K562 (cell line): ENCODE measurements at regions not wholly inside any gene's neighbourhood (a gene's known extent, or its start where the extent isn't known, plus 50 kb on each side); places are given as distances from the start of the nearest gene placed in this dataset.

Source experiments
- ATAC-seq: fragments of 200-7000 bp; cut with Tn5 transposase; 3 replicates; pipeline ENCODE4 v1.9.1; 2020; ENCODE audit warnings: moderate library complexity
- BruUV-seq: library from RNA; stranded (reverse); fragments of 400-500 nt; replicated peaks from 2 replicates; lab custom pipeline; 2021; lab: Mats Ljungman, UMichigan
- CTCF ChIA-PET: fragments of 300-600 bp; formaldehyde crosslinking; extraction: SDS; loops from one replicate; lab custom pipeline; 2021; ENCODE audit warnings: low intra/inter-chr PET ratio; lab: Yijun Ruan, JAX
- POLR2A ChIA-PET: fragments of 300-600, 350-650 bp; sonication (Branson Sonifier 250); formaldehyde crosslinking; extraction: SDS; loops from one replicate; lab custom pipeline; 2021; ENCODE audit warnings: antibody characterized with exemption, inconsistent platforms; lab: Yijun Ruan, JAX
- DNase-seq, 4 experiments: peaks; one replicate each; pipeline versions ENCODE4 v3.0.0 to v3.0.0-alpha.2; 2011 to 2018; ENCODE audit warnings: low spot score in 3 of 4, mixed read lengths in 3 of 4; ENCODE audit errors: extremely low read depth in 1 of 4
- FAIRE-seq: peaks from 2 replicates; lab custom pipeline; 2011; peaks lifted over from hg19 to GRCh38; lab: Jason Lieb, UNC
- H2AFZ ChIP-seq: 2 replicates; pipeline ENCODE4 v1.6.0; 2011; ENCODE audit warnings: low read depth, low read length, control low read depth, inconsistent platforms
- H3K27ac ChIP-seq: fragments of 200-600 bp; 3 replicates; pipeline ENCODE4 v1.8.0; 2011; ENCODE audit warnings: low read depth, mild to moderate bottlenecking, control low read depth, inconsistent platforms, low read length, moderate library complexity, mixed read lengths; ENCODE audit errors: extremely low read depth
- H3K27me3 ChIP-seq, 2 experiments: fragments of 300-600 bp in 1 of 2; 2 replicates in 1 of 2; 3 replicates in 1 of 2; pipeline versions ENCODE4 v1.6.0 to v1.8.0; 2011; ENCODE audit warnings: inconsistent platforms in 2 of 2, low read length in 2 of 2, mild to moderate bottlenecking in 1 of 2, mixed read lengths in 1 of 2, moderate library complexity in 1 of 2; ENCODE audit not compliant: control insufficient read depth in 2 of 2, insufficient read depth in 2 of 2
- H3K36me3 ChIP-seq: fragments of 300-600 bp; 3 replicates; pipeline ENCODE4 v1.8.0; 2011; ENCODE audit warnings: mild to moderate bottlenecking, low read length, inconsistent platforms; ENCODE audit not compliant: control insufficient read depth, insufficient read depth
- H3K4me1 ChIP-seq, 2 experiments: fragments of 200-600 bp in 1 of 2; replicated peaks in 1 of 2; 2 replicates in 1 of 2; 3 replicates in 1 of 2; pipeline versions ENCODE4 v1.5.1 to v1.8.0; 2011; ENCODE audit warnings: inconsistent platforms in 2 of 2, low read length in 2 of 2, mild to moderate bottlenecking in 1 of 2, mixed read lengths in 1 of 2, moderate library complexity in 1 of 2; ENCODE audit not compliant: control insufficient read depth in 2 of 2, insufficient read depth in 2 of 2
- H3K4me2 ChIP-seq: 2 replicates; pipeline ENCODE4 v1.6.1; 2011; ENCODE audit warnings: low read length, control low read depth, inconsistent platforms, mixed read lengths; ENCODE audit not compliant: insufficient read depth
- H3K4me3 ChIP-seq: fragments of 200-600 bp; sonication (generic), shearing (Covaris generic); 2 replicates; pipeline ENCODE4 v1.5.1; 2016; ENCODE audit warnings: control low read depth, inconsistent platforms
- H3K79me2 ChIP-seq: fragments of 200-600 bp; 3 replicates; pipeline ENCODE4 v1.8.0; 2011; ENCODE audit warnings: low read length, inconsistent platforms; ENCODE audit not compliant: control insufficient read depth, insufficient read depth
- H3K9ac ChIP-seq, 2 experiments: 2 replicates each; pipeline versions ENCODE4 v1.6.0 to v1.6.1; 2011; ENCODE audit warnings: low read depth in 2 of 2, low read length in 2 of 2, control low read depth in 1 of 2, inconsistent platforms in 1 of 2, mild to moderate bottlenecking in 1 of 2, mixed read lengths in 1 of 2; ENCODE audit not compliant: insufficient read depth in 1 of 2
- H3K9me1 ChIP-seq: one replicate; pipeline ENCODE4 v1.6.0; 2011; ENCODE audit warnings: inconsistent platforms, mild to moderate bottlenecking, low read length, moderate library complexity; ENCODE audit not compliant: control insufficient read depth, insufficient read depth
- H3K9me3 ChIP-seq: replicated peaks from 2 replicates; pipeline ENCODE4 v1.5.1; 2011; ENCODE audit warnings: low read depth, low read length, inconsistent platforms; ENCODE audit not compliant: control insufficient read depth, insufficient read depth
- H4K20me1 ChIP-seq: replicated peaks from 2 replicates; pipeline ENCODE4 v1.6.1; 2011; ENCODE audit warnings: low read length, inconsistent platforms, mixed read lengths; ENCODE audit not compliant: control insufficient read depth, insufficient read depth
- CCAR2 ChIP-seq: fragments of 200-400 bp; formaldehyde crosslinking; IDR thresholded peaks from 2 replicates; pipeline ENCODE4 v1.6.1; 2017; ENCODE audit warnings: mild to moderate bottlenecking, low read depth, low read length
- ETV5 ChIP-seq: sonication (generic); formaldehyde crosslinking; IDR thresholded peaks from 2 replicates; pipeline ENCODE4 v1.4.0; 2020; ENCODE audit warnings: low read depth, mild to moderate bottlenecking, missing genetic modification reagents
- FOXM1 ChIP-seq, 2 experiments: fragments of 450-650 bp in 1 of 2; sonication (generic) in 1 of 2; formaldehyde crosslinking in 1 of 2; IDR thresholded peaks; 2 replicates each; pipeline versions ENCODE4 v1.6.1 to v1.9.0; 2017 to 2022; ENCODE audit warnings: low read depth in 2 of 2, mild to moderate bottlenecking in 2 of 2, missing genetic modification reagents in 1 of 2, moderate library complexity in 1 of 2
- KDM5B ChIP-seq: fragments of 200-600 bp; sonication (generic); IDR thresholded peaks from 2 replicates; pipeline ENCODE4 v1.6.1; 2012; ENCODE audit warnings: low read depth, mild to moderate bottlenecking, moderate library complexity, low read length, control low read depth, inconsistent platforms; ENCODE audit not compliant: insufficient replicate concordance
- NR3C1 ChIP-seq: sonication (generic); formaldehyde crosslinking; IDR thresholded peaks from 2 replicates; pipeline ENCODE4 v1.8.1; 2022; ENCODE audit warnings: missing genetic modification reagents
- POU5F1 ChIP-seq: fragments of 150-350 bp; IDR thresholded peaks from 2 replicates; pipeline ENCODE4 v1.6.1; 2014; ENCODE audit warnings: borderline replicate concordance, low read length, low read depth, mild to moderate bottlenecking; ENCODE audit not compliant: partially characterized antibody
- SIN3A ChIP-seq, 2 experiments: fragments of 150-350 bp in 1 of 2; IDR thresholded peaks; 2 replicates each; pipeline ENCODE4 v1.6.1; 2011 to 2016; ENCODE audit warnings: borderline replicate concordance in 2 of 2, low read depth in 2 of 2, low read length in 2 of 2, mild to moderate bottlenecking in 2 of 2, moderate library complexity in 2 of 2; ENCODE audit not compliant: control insufficient read depth in 1 of 2
- TCF3 ChIP-seq: sonication (generic); formaldehyde crosslinking; IDR thresholded peaks from 2 replicates; pipeline ENCODE4 v1.4.0; 2020; ENCODE audit warnings: mild to moderate bottlenecking, missing genetic modification reagents
- TFAP4 ChIP-seq: sonication (generic); formaldehyde crosslinking; IDR thresholded peaks from 2 replicates; pipeline ENCODE4 v1.8.0; 2022; ENCODE audit warnings: missing genetic modification reagents, mild to moderate bottlenecking, moderate library complexity, borderline replicate concordance
- ZNF395 ChIP-seq: fragments of 200-800 bp; sonication (Bioruptor generic); IDR thresholded peaks from 2 replicates; pipeline ENCODE4 v1.6.1; 2017; ENCODE audit warnings: missing genetic modification characterization, missing compliant biosample characterization
- ZNF512 ChIP-seq: IDR thresholded peaks from 2 replicates; pipeline ENCODE4 v1.6.1; 2016; ENCODE audit warnings: missing genetic modification characterization, missing compliant biosample characterization
- ZNF717 ChIP-seq: fragments of 250-450 bp; sonication (Bioruptor Pico); IDR thresholded peaks from 2 replicates; pipeline ENCODE4 v1.5.0; 2021
- ZNF830 ChIP-seq: fragments of 250-450 bp; sonication (Bioruptor Pico); IDR thresholded peaks from 2 replicates; pipeline ENCODE4 v1.5.0; 2021; ENCODE audit warnings: mild to moderate bottlenecking
- WGBS: fragments of 100-300 bp; shearing (Covaris generic); methylation state at CpG from one replicate; pipeline ENCODE4 v1.1.6; 2016; ENCODE audit warnings: low coverage, mixed read lengths; ENCODE audit not compliant: insufficient coverage; ENCODE audit errors: missing lambda C conversion rate; 5-methylcytosine and 5-hydroxymethylcytosine counted together
- in situ Hi-C: fragments of 300-500 bp; cut with MboI; formaldehyde crosslinking; loops from 4 replicates; pipeline ENCODE4 v1.15.0; 2018; ENCODE audit warnings: inconsistent platforms, mixed read lengths
- intact Hi-C: fragments of 100-400 bp; cut with micrococcal nuclease; formaldehyde crosslinking; loops from 2 replicates; pipeline ENCODE4 v1.14.2; 2022
- TF ChIP-seq, protein P1 (sequence below): fragments of 450-650 bp; formaldehyde crosslinking; IDR thresholded peaks from 2 replicates; pipeline ENCODE4 v1.4.0; 2022; ENCODE audit warnings: missing genetic modification characterization
- TF ChIP-seq, protein P2 (sequence below): fragments of 450-650 bp; conservative IDR thresholded peaks from 2 replicates; pipeline ENCODE4 v1.6.1; 2016; ENCODE audit warnings: missing genetic modification characterization, low read depth, mild to moderate bottlenecking, control low read depth, missing compliant biosample characterization

- no TSS peak for BruUV-seq
- H4K20me1 ChIP-seq, result no peaks in the 10 kb centered on the region
- no peak overlapping the region for H3K27ac ChIP-seq
- in situ Hi-C loops, result no loop called here
- no peak for DNase-seq
- no peak overlapping the region for H3K4me3 ChIP-seq
- CTCF ChIA-PET, result no interaction called here
- H3K9me3 ChIP-seq, result no peaks in the 10 kb centered on the region
- no peak overlapping the region for H2AFZ ChIP-seq
- no peaks in the 10 kb centered on the region for H3K36me3 ChIP-seq
- no peak overlapping the region for H3K4me2 ChIP-seq
- no peaks in the 10 kb centered on the region for H3K9me1 ChIP-seq
- intact Hi-C loops, result no loop called here
- ATAC-seq, result no peak
- H3K9ac ChIP-seq, result no peak overlapping the region
- FAIRE-seq, result no peak
- POLR2A ChIA-PET, result no interaction called here
- 0% methylated on average over 1 of the region's 1 CpG for WGBS
- H3K27me3 ChIP-seq, result no peaks in the 10 kb centered on the region
- H3K79me2 ChIP-seq, result no peaks in the 10 kb centered on the region
- H3K4me1 ChIP-seq, result no peaks in the 10 kb centered on the region
- TF ChIP-seq TFAP4, result no peak
- no peak for TF ChIP-seq POU5F1
- TF ChIP-seq NR3C1, result no peak
- TF ChIP-seq ETV5, result no peak
- TF ChIP-seq CCAR2, result no peak
- no peak for TF ChIP-seq ZNF512 (tag)
- TF ChIP-seq SIN3A (IDR thresholded peaks at IDR 0.05; ENCODE audit: borderline replicate concordance in 2 of 2, control insufficient read depth in 1 of 2, low read depth in 2 of 2, low read length in 2 of 2), result no peak
- TF ChIP-seq, protein P1, sequence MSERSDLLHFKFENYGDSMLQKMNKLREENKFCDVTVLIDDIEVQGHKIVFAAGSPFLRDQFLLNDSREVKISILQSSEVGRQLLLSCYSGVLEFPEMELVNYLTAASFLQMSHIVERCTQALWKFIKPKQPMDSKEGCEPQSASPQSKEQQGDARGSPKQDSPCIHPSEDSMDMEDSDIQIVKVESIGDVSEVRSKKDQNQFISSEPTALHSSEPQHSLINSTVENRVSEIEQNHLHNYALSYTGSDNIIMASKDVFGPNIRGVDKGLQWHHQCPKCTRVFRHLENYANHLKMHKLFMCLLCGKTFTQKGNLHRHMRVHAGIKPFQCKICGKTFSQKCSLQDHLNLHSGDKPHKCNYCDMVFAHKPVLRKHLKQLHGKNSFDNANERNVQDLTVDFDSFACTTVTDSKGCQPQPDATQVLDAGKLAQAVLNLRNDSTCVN (CRISPR knock-in tag), result no peak
- no peak for TF ChIP-seq ZNF830 (CRISPR knock-in tag)
- no peak for TF ChIP-seq FOXM1 (IDR thresholded peaks at IDR 0.05; ENCODE audit: low read depth)
- no peak for TF ChIP-seq FOXM1 (CRISPR knock-in tag; IDR thresholded peaks at IDR 0.05; ENCODE audit: low read depth)
- TF ChIP-seq, protein P2, sequence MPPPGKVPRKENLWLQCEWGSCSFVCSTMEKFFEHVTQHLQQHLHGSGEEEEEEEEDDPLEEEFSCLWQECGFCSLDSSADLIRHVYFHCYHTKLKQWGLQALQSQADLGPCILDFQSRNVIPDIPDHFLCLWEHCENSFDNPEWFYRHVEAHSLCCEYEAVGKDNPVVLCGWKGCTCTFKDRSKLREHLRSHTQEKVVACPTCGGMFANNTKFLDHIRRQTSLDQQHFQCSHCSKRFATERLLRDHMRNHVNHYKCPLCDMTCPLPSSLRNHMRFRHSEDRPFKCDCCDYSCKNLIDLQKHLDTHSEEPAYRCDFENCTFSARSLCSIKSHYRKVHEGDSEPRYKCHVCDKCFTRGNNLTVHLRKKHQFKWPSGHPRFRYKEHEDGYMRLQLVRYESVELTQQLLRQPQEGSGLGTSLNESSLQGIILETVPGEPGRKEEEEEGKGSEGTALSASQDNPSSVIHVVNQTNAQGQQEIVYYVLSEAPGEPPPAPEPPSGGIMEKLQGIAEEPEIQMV, result no peak
- TF ChIP-seq ZNF395 (CRISPR knock-in tag), result no peak
- TF ChIP-seq KDM5B, result no peak
- TF ChIP-seq ZNF717 (CRISPR knock-in tag), result no peak
- TF ChIP-seq TCF3 (CRISPR knock-in tag), result no peak
These were observed 216.1 kb downstream of the SLITRK1 start for GRCh38 chr13:83666141-83666540.
